Activated naive CD8-positive, alpha-beta T cell (primary cell): ENCODE measurements at regions not wholly inside any gene's neighbourhood (a gene's known extent, or its start where the extent isn't known, plus 50 kb on each side); places are given as distances from the start of the nearest gene placed in this dataset.
"Not testable (repeated sequence)": the region's sequence is repeated elsewhere in the genome, so short reads cannot be mapped to it uniquely, and the experiment has no call there.

Experiments
- H3K27ac Mint-ChIP-seq: one replicate; pipeline ENCODE4 v1.8.0; 2021; ENCODE audit warnings: mixed read lengths
- H3K27me3 Mint-ChIP-seq: one replicate; pipeline ENCODE4 v1.8.0; 2021; ENCODE audit warnings: mixed read lengths
- H3K36me3 Mint-ChIP-seq: one replicate; pipeline ENCODE4 v1.8.0; 2021; ENCODE audit warnings: mixed read lengths
- H3K4me1 Mint-ChIP-seq: one replicate; pipeline ENCODE4 v1.8.0; 2021; ENCODE audit warnings: low read depth, mixed read lengths
- H3K4me3 Mint-ChIP-seq: one replicate; pipeline ENCODE4 v1.8.0; 2021; ENCODE audit warnings: mild to moderate bottlenecking, mixed read lengths
- H3K9me3 Mint-ChIP-seq: one replicate; pipeline ENCODE4 v1.8.0; 2021; ENCODE audit warnings: low read depth, mixed read lengths

DNA sequence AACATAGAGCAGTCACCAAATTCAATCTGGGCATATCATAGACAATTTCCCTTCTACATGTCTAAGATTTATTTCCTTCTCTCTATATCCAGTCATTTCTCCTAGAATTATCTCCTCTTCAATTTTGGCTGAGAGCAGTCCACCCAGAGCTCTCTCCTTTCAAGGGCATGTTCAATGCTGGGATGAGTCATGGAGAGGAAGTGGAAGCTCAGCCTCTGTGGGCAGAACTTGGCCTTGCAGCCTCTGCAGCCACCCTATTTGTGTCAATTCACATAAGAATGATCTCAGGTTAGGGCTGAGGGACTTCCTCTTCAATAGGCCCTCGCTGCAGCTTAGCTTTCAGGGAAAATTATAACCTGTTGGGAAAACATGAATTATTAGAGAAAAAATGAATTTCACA is 560.8 kb downstream of the POM121L12 start:
- peaks cover 25% of the 10 kb centered on the region for H3K9me3 Mint-ChIP-seq

DNA sequence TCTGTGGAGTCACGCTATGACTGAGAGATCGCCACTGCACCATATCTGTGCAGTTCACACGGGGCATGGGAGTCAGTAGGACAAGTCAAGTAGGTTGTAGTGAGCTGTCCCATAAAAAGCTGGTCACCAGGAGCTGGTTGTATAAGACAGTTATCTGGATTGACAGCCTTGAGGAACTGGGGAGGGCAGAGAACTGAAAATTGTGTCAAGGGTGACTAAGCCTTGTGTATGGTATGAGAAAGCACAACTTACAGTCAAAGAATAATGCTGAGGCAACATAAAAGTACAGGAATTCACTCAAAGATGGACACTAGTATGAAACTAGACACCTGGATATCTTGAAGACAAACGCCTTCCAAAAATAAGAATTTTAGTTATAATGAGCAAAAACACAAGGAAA is 564.9 kb downstream of the POM121L12 start:
- no peaks in the 10 kb centered on the region for H3K4me1 Mint-ChIP-seq

More for the DNA sequence above, 560.8 kb downstream of the POM121L12 start:
- H3K27ac Mint-ChIP-seq, result no peak overlapping the region
- H3K36me3 Mint-ChIP-seq, result no peaks in the 10 kb centered on the region
- H3K4me3 Mint-ChIP-seq, result no peak overlapping the region
- no peaks in the 10 kb centered on the region for H3K27me3 Mint-ChIP-seq
- no peaks in the 10 kb centered on the region for H3K4me1 Mint-ChIP-seq

GRCh38 chr7:53602817-53603418 is 567.5 kb downstream of the POM121L12 start:
- H3K9me3 Mint-ChIP-seq, result peaks cover 17% of the 10 kb centered on the region

More for the DNA sequence above, 564.9 kb downstream of the POM121L12 start:
- H3K27me3 Mint-ChIP-seq, result no peaks in the 10 kb centered on the region
- H3K36me3 Mint-ChIP-seq, result no peaks in the 10 kb centered on the region
- peaks cover 19% of the 10 kb centered on the region for H3K9me3 Mint-ChIP-seq
- H3K27ac Mint-ChIP-seq, result no peak overlapping the region
- no peak overlapping the region for H3K4me3 Mint-ChIP-seq

DNA sequence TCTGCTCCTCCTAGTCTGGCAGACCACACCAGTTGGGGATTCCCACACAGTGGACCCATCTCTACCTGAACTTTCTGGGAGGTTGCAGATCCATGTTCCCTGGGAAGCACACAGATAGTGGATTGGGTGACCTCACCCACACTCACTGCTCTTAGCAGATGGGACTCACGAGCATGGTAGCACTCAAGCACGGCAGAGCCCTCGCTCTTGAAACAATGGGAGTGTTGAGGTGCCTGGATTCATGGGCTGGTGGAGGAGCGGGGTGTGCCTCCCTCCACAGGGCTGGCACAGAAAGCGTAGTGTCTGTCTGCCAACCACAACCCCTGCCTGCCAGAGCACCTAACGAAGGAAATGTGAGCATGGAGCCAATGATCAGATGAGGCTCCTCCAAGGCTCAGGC is 568.0 kb downstream of the POM121L12 start:
- Mint-ChIP-seq H3K9me3 (peaks cover 14% of the 10 kb centered on the region), H3K27me3 (no peaks in the 10 kb centered on the region), H3K27ac (no peak overlapping the region), H3K4me3 (no peak overlapping the region), H3K36me3 (no peaks in the 10 kb centered on the region), H3K4me1 (no peaks in the 10 kb centered on the region)

More at GRCh38 chr7:53602817-53603418, 567.5 kb downstream of the POM121L12 start:
- Mint-ChIP-seq H3K27ac (no peak overlapping the region), H3K4me3 (no peak overlapping the region), H3K36me3 (no peaks in the 10 kb centered on the region), H3K4me1 (no peaks in the 10 kb centered on the region), H3K27me3 (no peaks in the 10 kb centered on the region)

GRCh38 chr7:53604201-53604600 is 568.8 kb downstream of the POM121L12 start:
- H3K27ac Mint-ChIP-seq, result no peak overlapping the region
- H3K9me3 Mint-ChIP-seq, result peaks cover 18% of the 10 kb centered on the region
- H3K27me3 Mint-ChIP-seq, result no peaks in the 10 kb centered on the region
- H3K36me3 Mint-ChIP-seq, result no peaks in the 10 kb centered on the region
- H3K4me1 Mint-ChIP-seq, result no peaks in the 10 kb centered on the region
- no peak overlapping the region for H3K4me3 Mint-ChIP-seq

GRCh38 chr7:53607961-53608360 is 572.5 kb downstream of the POM121L12 start:
- H3K27ac Mint-ChIP-seq, result no peak overlapping the region
- no peaks in the 10 kb centered on the region for H3K36me3 Mint-ChIP-seq
- H3K27me3 Mint-ChIP-seq, result no peaks in the 10 kb centered on the region
- H3K4me3 Mint-ChIP-seq, result no peak overlapping the region
- H3K4me1 Mint-ChIP-seq, result no peaks in the 10 kb centered on the region
- H3K9me3 Mint-ChIP-seq, result peaks cover 7% of the 10 kb centered on the region

DNA sequence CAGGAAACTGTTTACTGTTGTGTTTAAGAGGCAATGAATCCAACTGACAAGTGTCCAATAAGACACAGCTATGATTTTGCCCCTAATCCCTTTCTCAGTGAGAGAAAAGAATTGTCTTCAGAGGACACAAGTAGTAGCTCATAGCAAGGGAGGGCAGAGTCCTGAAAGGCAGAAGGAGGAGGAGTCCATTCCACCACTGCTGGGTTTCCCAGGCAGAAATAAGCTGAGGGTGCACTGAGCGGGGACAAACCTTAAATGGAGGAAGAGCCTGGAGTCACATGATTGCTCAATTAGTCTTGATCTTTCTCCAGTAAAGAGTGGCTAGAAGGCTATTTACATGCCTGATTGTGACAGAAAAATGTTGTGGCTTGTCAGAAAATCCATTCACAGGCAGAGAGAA is 573.8 kb downstream of the POM121L12 start:
- Mint-ChIP-seq H3K4me3 (no peak overlapping the region), H3K9me3 (peaks cover 10% of the 10 kb centered on the region), H3K36me3 (no peaks in the 10 kb centered on the region), H3K27ac (no peak overlapping the region), H3K27me3 (no peaks in the 10 kb centered on the region), H3K4me1 (no peaks in the 10 kb centered on the region)

GRCh38 chr7:53611043-53611442 is 575.6 kb downstream of the POM121L12 start:
- Mint-ChIP-seq H3K4me3 (no peak overlapping the region), H3K4me1 (no peaks in the 10 kb centered on the region), H3K36me3 (no peaks in the 10 kb centered on the region), H3K27me3 (no peaks in the 10 kb centered on the region), H3K9me3 (peaks cover 6% of the 10 kb centered on the region), H3K27ac (no peak overlapping the region)

DNA sequence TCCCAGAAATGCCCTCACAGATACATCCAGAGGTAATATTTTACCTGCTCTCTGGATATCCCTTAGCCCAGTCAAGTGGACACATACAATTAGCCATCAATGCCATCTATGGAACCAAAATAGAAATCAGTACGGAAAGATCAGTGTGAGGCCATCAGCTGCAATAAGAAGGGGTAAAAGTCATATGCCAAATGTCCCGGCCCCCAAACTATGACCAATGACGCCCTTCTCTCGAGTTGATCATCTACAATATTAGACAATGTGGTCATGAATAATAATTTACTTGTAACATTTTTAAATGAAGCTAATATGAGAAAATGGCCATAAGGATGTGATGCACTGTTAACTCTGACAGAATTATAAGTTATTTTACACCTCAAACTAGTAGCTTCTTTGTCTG is 588.9 kb downstream of the POM121L12 start:
- no peaks in the 10 kb centered on the region for H3K36me3 Mint-ChIP-seq
- H3K27me3 Mint-ChIP-seq, result no peaks in the 10 kb centered on the region
- no peak overlapping the region for H3K27ac Mint-ChIP-seq
- H3K9me3 Mint-ChIP-seq, result peaks cover 20% of the 10 kb centered on the region
- no peaks in the 10 kb centered on the region for H3K4me1 Mint-ChIP-seq
- H3K4me3 Mint-ChIP-seq, result no peak overlapping the region

DNA sequence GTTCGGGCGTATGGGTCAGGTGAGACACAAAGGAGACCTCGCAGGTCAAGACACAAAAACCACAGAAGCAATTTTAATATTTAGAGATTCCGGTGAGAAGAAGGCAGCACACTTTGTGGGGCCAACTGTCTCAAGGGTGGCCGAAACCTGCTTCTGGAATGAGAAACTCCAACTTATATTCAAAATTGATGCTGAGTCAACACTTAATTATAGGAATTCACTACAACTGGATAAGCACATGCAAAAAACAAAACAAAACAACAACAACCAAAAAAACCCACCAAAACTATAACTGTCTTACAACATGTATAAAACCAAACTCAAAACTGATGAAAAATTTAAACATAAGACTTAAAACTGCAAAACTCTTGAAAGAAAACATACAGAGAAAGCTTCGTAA is 593.3 kb downstream of the POM121L12 start:
- peaks cover 19% of the 10 kb centered on the region for H3K9me3 Mint-ChIP-seq
- H3K27ac Mint-ChIP-seq, result no peak overlapping the region
- no peaks in the 10 kb centered on the region for H3K27me3 Mint-ChIP-seq
- no peak overlapping the region for H3K4me3 Mint-ChIP-seq
- no peaks in the 10 kb centered on the region for H3K36me3 Mint-ChIP-seq
- H3K4me1 Mint-ChIP-seq, result no peaks in the 10 kb centered on the region

DNA sequence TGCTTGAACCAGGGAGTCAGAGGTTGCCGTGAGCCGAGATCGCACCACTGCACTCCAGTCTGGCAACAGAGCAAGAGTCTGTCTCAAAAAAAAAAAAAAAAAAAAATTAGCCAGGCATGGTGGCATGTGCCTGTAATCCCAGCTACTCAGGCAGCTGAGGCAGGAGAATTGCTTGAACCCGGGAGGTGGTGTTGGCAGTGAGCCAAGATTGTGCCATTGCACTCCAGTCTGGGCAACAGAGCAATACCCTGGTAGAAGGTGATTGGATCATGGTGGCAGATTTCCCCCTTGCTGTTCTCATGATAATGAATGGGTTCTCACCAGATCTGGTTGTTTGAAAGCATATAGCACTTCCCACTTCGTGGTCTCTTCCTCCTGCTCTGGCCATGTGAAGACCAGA is 599.8 kb downstream of the POM121L12 start:
- not testable (repeated sequence) for H3K36me3 Mint-ChIP-seq, H3K27me3 Mint-ChIP-seq, H3K9me3 Mint-ChIP-seq, H3K4me3 Mint-ChIP-seq, H3K4me1 Mint-ChIP-seq, H3K27ac Mint-ChIP-seq

- Mint-ChIP-seq H3K4me1 (no peaks in the 10 kb centered on the region), H3K4me3 (no peak overlapping the region), H3K36me3 (no peaks in the 10 kb centered on the region)
Observed at GRCh38 chr7:53638517-53638916, 603.1 kb downstream of the POM121L12 start.

GRCh38 chr7:53641091-53641490 is 605.7 kb downstream of the POM121L12 start:
- Mint-ChIP-seq H3K4me1 (no peaks in the 10 kb centered on the region), H3K27me3 (no peaks in the 10 kb centered on the region), H3K4me3 (no peak overlapping the region), H3K9me3 (peaks cover 16% of the 10 kb centered on the region), H3K36me3 (no peaks in the 10 kb centered on the region), H3K27ac (no peak overlapping the region)

More at GRCh38 chr7:53638517-53638916, 603.1 kb downstream of the POM121L12 start:
- H3K27ac Mint-ChIP-seq, result no peak overlapping the region
- H3K9me3 Mint-ChIP-seq, result peaks cover 6% of the 10 kb centered on the region
- no peaks in the 10 kb centered on the region for H3K27me3 Mint-ChIP-seq

DNA sequence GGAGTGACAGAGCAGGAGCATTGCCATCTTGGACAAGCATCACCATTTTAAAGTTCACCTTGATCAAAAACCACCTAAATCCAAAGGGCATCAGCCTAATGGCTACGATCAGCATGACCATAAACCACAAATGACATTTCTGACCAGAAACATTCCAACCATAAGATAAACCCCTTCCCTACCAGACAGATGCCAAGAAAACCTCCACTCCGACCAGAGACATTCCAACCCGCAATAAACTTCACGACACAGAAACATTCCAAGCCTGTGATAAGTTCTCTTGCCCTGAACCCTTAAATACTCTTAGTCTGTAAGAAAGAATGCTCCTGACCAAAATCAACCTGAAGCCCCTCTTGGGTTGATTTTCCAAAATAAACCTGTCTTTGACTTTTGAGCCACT is 606.9 kb downstream of the POM121L12 start:
- no peaks in the 10 kb centered on the region for H3K4me1 Mint-ChIP-seq
- H3K4me3 Mint-ChIP-seq, result no peak overlapping the region
- H3K36me3 Mint-ChIP-seq, result no peaks in the 10 kb centered on the region
- H3K27ac Mint-ChIP-seq, result no peak overlapping the region
- H3K27me3 Mint-ChIP-seq, result no peaks in the 10 kb centered on the region
- peaks cover 18% of the 10 kb centered on the region for H3K9me3 Mint-ChIP-seq

DNA sequence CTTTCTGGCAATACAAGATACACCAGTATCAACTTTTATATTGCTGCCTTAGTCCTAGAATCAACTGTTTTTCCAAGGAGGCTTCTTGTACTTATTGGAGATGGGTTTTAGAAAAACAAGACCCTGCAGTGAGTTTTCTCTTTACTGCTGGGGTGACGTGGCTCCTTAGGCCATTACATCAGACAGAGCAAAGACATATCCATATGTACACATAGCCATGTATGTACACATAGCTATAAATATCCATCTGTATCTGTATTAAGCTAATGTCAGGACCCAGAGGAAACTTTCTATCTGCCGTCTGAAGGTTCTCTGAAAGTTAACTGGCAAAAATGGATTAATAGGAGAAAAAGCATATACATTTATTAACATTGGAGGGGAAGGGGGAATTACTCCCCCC is 607.4 kb downstream of the POM121L12 start:
- peaks cover 18% of the 10 kb centered on the region for H3K9me3 Mint-ChIP-seq
- no peak overlapping the region for H3K27ac Mint-ChIP-seq
- H3K36me3 Mint-ChIP-seq, result no peaks in the 10 kb centered on the region
- H3K4me3 Mint-ChIP-seq, result no peak overlapping the region
- no peaks in the 10 kb centered on the region for H3K27me3 Mint-ChIP-seq
- H3K4me1 Mint-ChIP-seq, result no peaks in the 10 kb centered on the region

DNA sequence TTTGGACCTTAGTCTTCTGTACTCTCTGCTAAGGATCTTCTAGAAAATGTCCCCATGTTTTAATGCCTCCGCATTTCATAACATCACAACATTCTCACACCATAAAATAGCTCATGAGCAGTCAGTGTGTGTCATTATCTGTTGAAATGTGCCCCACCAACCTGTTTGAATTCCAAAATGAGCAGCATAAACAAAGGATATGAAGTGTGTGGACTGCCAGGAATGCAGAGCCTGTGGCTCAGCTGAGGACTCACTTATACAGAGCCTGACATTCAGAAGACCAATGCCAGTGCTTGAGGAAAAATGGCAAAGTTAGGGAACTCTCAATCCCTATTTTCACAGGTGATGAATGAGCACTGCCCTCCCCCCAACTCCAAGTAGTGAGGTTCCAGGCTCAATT is 621.4 kb downstream of the POM121L12 start:
- H3K36me3 Mint-ChIP-seq, result no peaks in the 10 kb centered on the region
- no peak overlapping the region for H3K27ac Mint-ChIP-seq
- no peaks in the 10 kb centered on the region for H3K27me3 Mint-ChIP-seq
- H3K4me3 Mint-ChIP-seq, result no peak overlapping the region
- peaks cover 35% of the 10 kb centered on the region for H3K9me3 Mint-ChIP-seq
- H3K4me1 Mint-ChIP-seq, result no peaks in the 10 kb centered on the region
